GM18499 (cell line): ENCODE measurements at regions not wholly inside any gene's neighbourhood (a gene's known extent, or its start where the extent isn't known, plus 50 kb on each side); places are given as distances from the start of the nearest gene placed in this dataset.

ENCODE experiments used
- ATAC-seq: cut with Tn5 transposase; IDR thresholded peaks from one replicate; pipeline ENCODE4 v1.9.1; 2021; ENCODE audit warnings: moderate number of reproducible peaks; ENCODE audit not compliant: insufficient read depth, unreplicated experiment

GRCh38 chr9:107190061-107190935 lies 92.8 kb upstream of the RAD23B start:
- ATAC-seq: no peak

GRCh38 chr9:107190936-107191290 lies 92.2 kb upstream of the RAD23B start:
- no peak for ATAC-seq

GRCh38 chr9:107193251-107193650 lies 89.8 kb upstream of the RAD23B start:
- ATAC-seq: no peak

GRCh38 chr9:107198718-107199117 lies 84.4 kb upstream of the RAD23B start:
- no peak for ATAC-seq

GRCh38 chr9:107208121-107208520 lies 75.0 kb upstream of the RAD23B start:
- ATAC-seq: no peak

GRCh38 chr9:107210775-107211174 lies 72.3 kb upstream of the RAD23B start:
- no peak for ATAC-seq

GRCh38 chr9:107211284-107211923 lies 71.7 kb upstream of the RAD23B start:
- no peak for ATAC-seq

GRCh38 chr9:107212613-107213012 lies 70.5 kb upstream of the RAD23B start:
- no peak for ATAC-seq

GRCh38 chr9:107213080-107213479 lies 70.0 kb upstream of the RAD23B start:
- ATAC-seq: no peak

GRCh38 chr9:107213561-107214028 lies 69.5 kb upstream of the RAD23B start:
- peak; percentile 91 for ATAC-seq

GRCh38 chr9:107214381-107214780 lies 68.7 kb upstream of the RAD23B start:
- no peak for ATAC-seq

GRCh38 chr9:107214915-107215314 lies 68.2 kb upstream of the RAD23B start:
- ATAC-seq: no peak

GRCh38 chr9:107215381-107215780 lies 67.7 kb upstream of the RAD23B start:
- no peak for ATAC-seq

- ATAC-seq: no peak
These were observed 66.8 kb upstream of the RAD23B start for GRCh38 chr9:107216329-107216728.

GRCh38 chr9:107218829-107219485 lies 64.1 kb upstream of the RAD23B start:
- ATAC-seq: peak; percentile 72

GRCh38 chr9:107219486-107220077 lies 63.5 kb upstream of the RAD23B start:
- ATAC-seq: peak; percentile 19

GRCh38 chr9:107221321-107221720 lies 61.8 kb upstream of the RAD23B start:
- ATAC-seq: no peak

GRCh38 chr9:107222020-107222522 lies 61.0 kb upstream of the RAD23B start:
- no peak for ATAC-seq

- no peak for ATAC-seq
These were observed 59.7 kb upstream of the RAD23B start for GRCh38 chr9:107223381-107223780.

- no peak for ATAC-seq
These were observed 58.8 kb upstream of the RAD23B start for GRCh38 chr9:107224252-107224651.

GRCh38 chr9:107226421-107226820 lies 56.7 kb upstream of the RAD23B start:
- no peak for ATAC-seq
